ENCODE measurements at regions not wholly inside any gene's neighbourhood (a gene's known extent, or its start where the extent isn't known, plus 50 kb on each side); places are given as distances from the start of the nearest gene placed in this dataset.

DNA sequence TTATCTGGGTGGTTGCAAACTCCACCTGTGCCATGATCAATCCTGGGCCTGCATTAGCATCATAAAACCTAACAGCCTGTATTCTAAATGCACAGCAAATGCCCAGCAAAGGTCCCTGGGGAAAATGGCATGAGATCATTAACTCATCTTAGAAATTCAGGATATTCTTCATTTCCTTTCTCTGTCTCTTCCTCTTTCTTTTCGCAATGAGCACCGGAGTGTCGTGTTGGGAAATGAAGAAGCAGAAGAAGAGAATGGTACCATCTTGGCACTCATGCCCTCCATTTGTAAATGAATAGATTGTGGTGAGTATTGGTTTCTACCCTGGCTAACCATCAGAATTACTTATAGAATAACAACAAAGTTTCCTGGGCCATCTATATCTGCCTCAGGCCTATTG is 193.6 kb downstream of the GALC start:
- intact Hi-C loops (cut with micrococcal nuclease): no loop called here
- DNase-seq: no peak
- Mint-ChIP-seq H3K36me3 (ENCODE audit: low read depth) (no peaks in the 10 kb centered on the region), H3K9me3 (no peaks in the 10 kb centered on the region), H3K4me3 (no peak overlapping the region), H3K27ac (no peak overlapping the region), H3K4me1 (no peaks in the 10 kb centered on the region), H3K27me3 (no peaks in the 10 kb centered on the region)
- ATAC-seq (ENCODE audit: low read depth): no peak
- CTCF ChIA-PET: no interaction called here
- POLR2A ChIA-PET: no interaction called here
- TF ChIP-seq CTCF (IDR thresholded peaks at IDR 0.05): no peak

DNA sequence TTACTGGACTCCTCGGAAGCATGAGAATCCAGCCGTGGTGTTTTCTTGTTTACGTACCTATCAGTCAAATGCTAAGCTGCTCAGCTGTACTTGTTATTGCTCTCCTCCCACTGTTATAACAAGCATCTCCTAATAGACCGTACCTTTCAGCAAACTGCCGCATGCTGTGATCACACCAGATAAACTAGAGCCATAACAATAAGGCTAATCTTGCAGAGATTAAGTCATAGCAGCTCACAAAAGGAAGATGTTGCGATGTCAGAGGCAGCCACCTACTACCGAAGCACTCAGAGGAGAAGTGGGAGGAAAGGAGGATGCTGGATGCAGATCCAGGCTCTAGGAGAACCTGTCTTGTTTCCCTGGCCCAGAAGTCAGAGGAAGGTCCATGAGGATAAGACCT is 196.0 kb downstream of the GALC start:
- Mint-ChIP-seq H3K27me3 (no peaks in the 10 kb centered on the region), H3K4me3 (no peak overlapping the region), H3K36me3 (ENCODE audit: low read depth) (no peaks in the 10 kb centered on the region), H3K9me3 (no peaks in the 10 kb centered on the region), H3K4me1 (no peaks in the 10 kb centered on the region), H3K27ac (no peak overlapping the region)
- POLR2A ChIA-PET: no interaction called here
- intact Hi-C loops (cut with micrococcal nuclease): no loop called here
- ATAC-seq (ENCODE audit: low read depth) (no peak), DNase-seq (no peak)
- no peak for TF ChIP-seq CTCF (IDR thresholded peaks at IDR 0.05)
- CTCF ChIA-PET: no interaction called here

- Mint-ChIP-seq H3K4me3 (no peak overlapping the region), H3K9me3 (no peaks in the 10 kb centered on the region), H3K27me3 (no peaks in the 10 kb centered on the region), H3K4me1 (no peaks in the 10 kb centered on the region), H3K27ac (no peak overlapping the region), H3K36me3 (ENCODE audit: low read depth) (no peaks in the 10 kb centered on the region)
- intact Hi-C loops (cut with micrococcal nuclease): no loop called here
- CTCF ChIA-PET: no interaction called here
- POLR2A ChIA-PET: no interaction called here
- no peak for TF ChIP-seq CTCF (IDR thresholded peaks at IDR 0.05)
- DNase-seq (no peak), ATAC-seq (ENCODE audit: low read depth) (no peak)
Measured at GRCh38 chr14:87794561-87794960, 198.4 kb downstream of the GALC start.

DNA sequence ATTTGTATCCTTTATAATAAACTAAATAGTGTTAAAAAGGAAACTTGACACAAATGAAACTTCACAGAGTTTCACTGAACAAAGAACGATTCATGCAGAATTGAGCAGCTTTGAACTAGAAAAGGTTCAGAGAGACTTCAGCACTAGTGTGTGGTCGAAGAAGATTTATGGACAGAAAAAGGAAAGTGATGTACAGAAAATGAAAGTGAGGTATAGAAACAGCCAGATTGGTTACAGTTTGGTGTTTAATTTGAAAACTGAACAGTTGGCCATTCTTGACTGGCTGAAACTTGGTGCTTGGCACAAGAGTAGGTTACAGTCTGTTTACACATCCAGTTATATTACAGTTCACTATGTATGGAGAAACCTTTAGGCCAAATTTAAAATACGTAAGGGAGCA is 207.1 kb downstream of the GALC start:
- no peak for TF ChIP-seq CTCF (IDR thresholded peaks at IDR 0.05)
- H3K27ac Mint-ChIP-seq: no peak overlapping the region
- DNase-seq (no peak), ATAC-seq (ENCODE audit: low read depth) (no peak)
- H3K36me3 Mint-ChIP-seq (ENCODE audit: low read depth): no peaks in the 10 kb centered on the region
- H3K4me1 Mint-ChIP-seq: no peaks in the 10 kb centered on the region
- ChIA-PET CTCF (no interaction called here), POLR2A (no interaction called here)
- intact Hi-C loops (cut with micrococcal nuclease): no loop called here
- no peaks in the 10 kb centered on the region for H3K9me3 Mint-ChIP-seq
- H3K4me3 Mint-ChIP-seq: no peak overlapping the region
- H3K27me3 Mint-ChIP-seq: peaks cover 2% of the 10 kb centered on the region

DNA sequence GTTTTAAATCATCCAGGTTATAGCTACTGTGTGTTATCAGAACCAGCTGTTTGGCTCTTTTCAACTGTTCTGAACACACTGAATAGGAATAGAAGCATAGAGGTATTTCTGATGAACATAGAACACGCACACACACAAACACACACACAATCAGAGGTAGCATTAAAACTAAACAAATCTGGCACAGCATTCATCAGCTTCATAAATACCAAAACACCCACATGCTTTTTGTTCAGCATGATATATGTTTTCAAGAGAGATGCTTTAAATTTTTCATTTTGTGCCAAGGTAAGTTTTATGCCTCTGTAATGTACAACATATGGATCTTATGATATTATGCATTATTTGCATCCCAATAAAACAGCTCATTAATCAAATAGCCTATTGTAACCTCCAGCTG is 208.6 kb downstream of the GALC start:
- CTCF ChIA-PET: no interaction called here
- Mint-ChIP-seq H3K4me1 (no peaks in the 10 kb centered on the region), H3K4me3 (no peak overlapping the region), H3K27me3 (peaks cover 2% of the 10 kb centered on the region), H3K9me3 (peaks cover under 1% of the 10 kb centered on the region), H3K36me3 (ENCODE audit: low read depth) (no peaks in the 10 kb centered on the region), H3K27ac (no peak overlapping the region)
- POLR2A ChIA-PET: no interaction called here
- ATAC-seq (ENCODE audit: low read depth) (no peak), DNase-seq (no peak)
- TF ChIP-seq CTCF (IDR thresholded peaks at IDR 0.05): no peak
- intact Hi-C loops (cut with micrococcal nuclease): no loop called here
